WERI-Rb-1 (cell line): ENCODE measurements at regions not wholly inside any gene's neighbourhood (a gene's known extent, or its start where the extent isn't known, plus 50 kb on each side); places are given as distances from the start of the nearest gene placed in this dataset.

Source experiments
- DNase-seq: peaks from one replicate; pipeline ENCODE4 v3.0.0-alpha.2; 2020
- H3K27ac ChIP-seq: fragments of 250-450 bp; sonication (Bioruptor Pico); 2 replicates; pipeline ENCODE4 v1.5.1; 2020; ENCODE audit warnings: mild to moderate bottlenecking, moderate library complexity
- H3K27me3 ChIP-seq: fragments of 250-450 bp; sonication (Bioruptor Pico); 2 replicates; pipeline ENCODE4 v1.5.1; 2021; ENCODE audit warnings: mild to moderate bottlenecking, low read depth, moderate library complexity; ENCODE audit not compliant: insufficient read depth, severe bottlenecking
- H3K36me3 ChIP-seq: fragments of 250-450 bp; sonication (Bioruptor Pico); 2 replicates; pipeline ENCODE4 v1.5.1; 2020; ENCODE audit warnings: mild to moderate bottlenecking, moderate library complexity
- H3K4me3 ChIP-seq: 2 replicates; pipeline ENCODE4 v1.5.1; 2011; ENCODE audit warnings: low read depth, mild to moderate bottlenecking, control low read depth, low read length
- H3K9me3 ChIP-seq: fragments of 250-450 bp; sonication (Bioruptor Pico); 2 replicates; pipeline ENCODE4 v1.5.1; 2021; ENCODE audit warnings: mild to moderate bottlenecking, moderate library complexity; ENCODE audit not compliant: severe bottlenecking
- CTCF ChIP-seq: IDR thresholded peaks from 2 replicates; pipeline ENCODE4 v1.5.1; 2011; ENCODE audit warnings: low read depth, mild to moderate bottlenecking, control low read depth, inconsistent platforms, low read length

- Histone ChIP-seq H3K9me3 (no peaks in the 10 kb centered on the region), H3K27ac (no peak overlapping the region), H3K36me3 (no peaks in the 10 kb centered on the region), H3K27me3 (peaks cover 15% of the 10 kb centered on the region), H3K4me3 (no peak overlapping the region)
- TF ChIP-seq CTCF: no peak
- no peak for DNase-seq
These were observed 324.6 kb downstream of the MCTP2 start for GRCh38 chr15:94555841-94556519.

GRCh38 chr15:94561036-94561689 lies 329.8 kb downstream of the MCTP2 start:
- Histone ChIP-seq H3K9me3 (no peaks in the 10 kb centered on the region), H3K27ac (no peak overlapping the region), H3K27me3 (peaks cover 11% of the 10 kb centered on the region), H3K36me3 (no peaks in the 10 kb centered on the region), H3K4me3 (no peak overlapping the region)
- no peak for TF ChIP-seq CTCF
- no peak for DNase-seq

DNA sequence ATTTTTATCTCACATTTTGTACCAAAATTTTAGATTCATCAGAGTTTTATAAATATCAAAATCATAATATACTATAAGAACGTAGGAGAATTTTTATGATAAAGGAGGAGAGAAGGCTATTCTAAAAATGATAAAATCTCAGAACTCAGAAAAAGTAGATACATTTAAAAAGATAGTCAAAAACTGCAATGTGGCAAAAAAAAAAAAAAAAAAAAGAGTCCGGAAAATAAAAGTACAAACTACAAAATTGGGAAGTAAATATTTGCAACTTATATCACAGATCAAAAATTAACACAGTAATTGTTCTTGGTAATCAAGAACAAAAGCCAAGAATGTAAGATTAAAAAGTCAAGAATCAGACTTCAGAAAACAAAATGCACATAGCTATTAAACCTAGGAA lies 332.1 kb downstream of the MCTP2 start:
- Histone ChIP-seq H3K9me3 (no peaks in the 10 kb centered on the region), H3K36me3 (no peaks in the 10 kb centered on the region), H3K4me3 (no peak overlapping the region), H3K27ac (no peak overlapping the region), H3K27me3 (peaks cover 13% of the 10 kb centered on the region)
- TF ChIP-seq CTCF: no peak
- no peak for DNase-seq

DNA sequence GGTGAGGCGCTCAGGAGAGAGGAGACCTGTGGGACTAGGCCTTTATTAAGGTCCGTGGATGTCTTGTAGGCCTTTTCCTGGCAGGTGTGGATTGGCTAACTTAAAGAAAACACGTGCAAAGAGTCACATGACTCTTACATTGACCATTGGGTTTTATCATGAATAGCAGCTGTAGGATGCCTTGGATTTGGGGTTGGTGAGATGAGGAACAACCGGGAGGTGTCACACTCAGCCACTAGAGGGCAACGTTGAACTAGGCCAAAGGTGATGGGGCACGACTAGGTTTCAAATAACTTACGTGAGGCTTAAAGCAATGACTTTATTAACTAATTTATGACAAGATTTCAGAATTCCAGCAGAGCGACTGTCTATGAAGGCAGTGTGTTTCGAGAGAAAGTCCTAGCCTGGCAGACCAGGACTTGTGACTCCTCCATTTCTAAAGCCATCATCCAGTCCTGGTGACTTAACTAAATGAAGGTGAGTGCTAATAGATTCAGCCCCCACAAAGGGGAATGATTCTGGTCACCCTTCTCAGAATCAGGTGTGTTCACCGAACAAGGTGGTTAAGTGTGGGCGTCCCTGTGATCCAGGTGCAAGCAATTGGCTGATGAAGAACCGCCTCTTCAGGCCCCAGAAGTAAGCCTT lies 345.6 kb downstream of the MCTP2 start:
- peak; percentile 11 for DNase-seq
- H3K9me3 ChIP-seq: no peaks in the 10 kb centered on the region
- TF ChIP-seq CTCF: peak; percentile 72
- H3K36me3 ChIP-seq: no peaks in the 10 kb centered on the region
- no peak overlapping the region for H3K4me3 ChIP-seq
- H3K27me3 ChIP-seq: peaks cover 57% of the 10 kb centered on the region
- H3K27ac ChIP-seq: no peak overlapping the region

- no peak for TF ChIP-seq CTCF
- no peak for DNase-seq
- H3K4me3 ChIP-seq: no peak overlapping the region
- no peaks in the 10 kb centered on the region for H3K36me3 ChIP-seq
- peaks cover 72% of the 10 kb centered on the region for H3K27me3 ChIP-seq
- H3K9me3 ChIP-seq: no peaks in the 10 kb centered on the region
- no peak overlapping the region for H3K27ac ChIP-seq
These were observed 347.9 kb downstream of the MCTP2 start for GRCh38 chr15:94579286-94579685.
